Ramos (cell line): ENCODE measurements at regions not wholly inside any gene's neighbourhood (a gene's known extent, or its start where the extent isn't known, plus 50 kb on each side); places are given as distances from the start of the nearest gene placed in this dataset.

Experiments
- in situ Hi-C: fragments of 300-500 bp; cut with MboI; formaldehyde crosslinking; loops from one replicate; pipeline ENCODE4 v1.14.3; 2022; ENCODE audit warnings: low sequenced_read_pairs; ENCODE audit not compliant: unreplicated experiment

- in situ Hi-C loops: no loop called here
Measured at GRCh38 chr2:147792966-147793617, 51.7 kb upstream of the ACVR2A start.

- in situ Hi-C loops: no loop called here
Measured at GRCh38 chr2:147790580-147790979, 54.2 kb upstream of the ACVR2A start.

DNA sequence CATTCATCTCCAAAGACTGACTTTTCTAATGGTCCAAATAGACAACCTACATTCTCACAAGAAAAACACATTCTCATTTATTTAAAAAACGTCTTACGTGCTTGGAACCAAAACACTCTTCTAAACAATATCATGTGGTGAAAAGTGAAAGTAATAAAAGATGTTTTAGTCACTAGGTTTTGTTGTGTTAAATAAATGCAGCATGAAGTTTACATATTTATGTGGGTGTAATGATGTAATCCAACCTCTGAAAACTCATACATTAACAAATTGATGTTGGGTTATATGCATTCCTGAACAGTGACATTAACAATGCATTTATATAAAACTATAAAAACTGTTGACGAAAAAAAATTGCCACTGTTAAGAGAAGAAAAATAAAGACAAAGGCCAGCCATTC is 55.1 kb upstream of the ACVR2A start:
- in situ Hi-C loops: no loop called here

- in situ Hi-C loops: no loop called here
Measured at GRCh38 chr2:147789287-147789686, 55.5 kb upstream of the ACVR2A start.

- in situ Hi-C loops: no loop called here
Measured at GRCh38 chr2:147782141-147782930, 62.5 kb upstream of the ACVR2A start.

- in situ Hi-C loops: no loop called here
Measured at GRCh38 chr2:147779440-147779839, 65.4 kb upstream of the ACVR2A start.

DNA sequence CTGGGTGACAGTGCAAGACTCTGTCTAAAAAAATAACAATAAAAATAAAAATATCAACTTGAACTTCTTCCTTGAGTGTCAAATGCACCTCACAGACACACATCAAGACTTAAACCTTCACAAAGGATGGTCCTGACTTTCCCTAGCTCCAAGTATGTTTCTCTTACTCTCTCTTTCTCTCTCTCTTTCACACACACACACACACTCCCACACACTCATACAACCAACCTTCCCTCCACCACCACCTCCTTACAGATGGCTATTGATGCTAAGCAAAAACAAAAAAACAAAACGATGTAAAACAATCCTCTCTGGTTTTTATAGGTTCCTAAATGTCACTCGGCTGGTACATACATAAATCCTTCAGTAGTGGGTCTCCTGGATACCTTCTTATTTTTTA is 67.4 kb upstream of the ACVR2A start:
- in situ Hi-C loops: no loop called here

GRCh38 chr2:147774805-147775204 is 70.0 kb upstream of the ACVR2A start:
- in situ Hi-C loops: no loop called here

GRCh38 chr2:147773479-147773878 is 71.3 kb upstream of the ACVR2A start:
- in situ Hi-C loops: no loop called here

DNA sequence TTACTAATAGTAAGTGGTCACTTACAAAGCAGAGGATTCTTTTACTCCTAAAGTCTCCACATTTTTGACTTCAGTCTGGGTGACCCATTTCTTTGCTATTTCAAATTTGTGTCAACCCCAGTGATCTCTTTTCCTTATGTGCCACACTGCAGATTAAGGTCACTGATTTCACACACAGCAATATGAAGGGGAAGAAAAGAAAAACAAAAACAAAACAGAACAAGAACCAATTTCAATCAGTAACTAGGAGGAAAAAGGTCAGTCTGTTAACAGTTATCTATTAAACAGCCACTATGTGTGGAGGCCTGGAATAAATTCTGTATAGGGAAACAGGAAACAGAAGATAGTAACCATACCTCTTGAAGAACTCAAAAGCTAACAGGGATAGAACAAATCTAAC is 72.0 kb upstream of the ACVR2A start:
- in situ Hi-C loops: no loop called here

GRCh38 chr2:147763861-147764260 is 81.0 kb upstream of the ACVR2A start:
- in situ Hi-C loops: no loop called here

GRCh38 chr2:147760984-147761383 is 83.8 kb upstream of the ACVR2A start:
- in situ Hi-C loops: no loop called here

GRCh38 chr2:147759536-147759935 is 85.3 kb upstream of the ACVR2A start:
- in situ Hi-C loops: no loop called here

GRCh38 chr2:147758821-147759220 is 86.0 kb upstream of the ACVR2A start:
- in situ Hi-C loops: no loop called here

- in situ Hi-C loops: no loop called here
Measured at GRCh38 chr2:147756069-147756468, 88.8 kb upstream of the ACVR2A start.

GRCh38 chr2:147740211-147740927 is 104.5 kb upstream of the ACVR2A start:
- in situ Hi-C loops: no loop called here

- in situ Hi-C loops: no loop called here
Measured at GRCh38 chr2:147739508-147739907, 105.3 kb upstream of the ACVR2A start.

DNA sequence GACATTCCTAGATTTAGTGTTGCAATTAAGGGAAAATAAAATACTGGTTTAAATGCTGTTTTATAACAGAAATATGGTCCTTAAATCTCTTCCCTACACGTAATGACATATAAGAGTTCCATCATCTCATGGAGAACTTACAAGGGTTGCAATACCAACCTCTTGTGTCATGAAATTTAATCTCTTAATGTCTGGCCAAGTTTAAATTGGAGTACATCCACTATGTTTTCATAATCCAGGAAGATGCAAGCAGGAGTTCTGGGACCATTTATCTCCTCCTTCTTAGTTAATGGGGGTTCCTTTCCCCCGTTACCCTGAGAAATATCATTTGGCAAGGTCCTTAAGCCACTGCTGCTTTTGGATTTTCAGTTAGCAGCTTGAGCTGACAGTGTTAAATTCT is 126.0 kb upstream of the ACVR2A start:
- in situ Hi-C loops: no loop called here

- in situ Hi-C loops: no loop called here
Measured at GRCh38 chr2:147716906-147717305, 127.9 kb upstream of the ACVR2A start.

- in situ Hi-C loops: no loop called here
Measured at GRCh38 chr2:147715807-147716206, 129.0 kb upstream of the ACVR2A start.

- in situ Hi-C loops: no loop called here
Measured at GRCh38 chr2:147714582-147714981, 130.2 kb upstream of the ACVR2A start.
